ENCODE measurements at regions not wholly inside any gene's neighbourhood (a gene's known extent, or its start where the extent isn't known, plus 50 kb on each side); places are given as distances from the start of the nearest gene placed in this dataset.

GRCh38 chr13:78862446-78862845, 203.5 kb upstream of the OBI1 start:
- FAIRE-seq (no peak), DNase-seq (ENCODE audit: low spot score) (no peak), ATAC-seq (no peak)
- CTCF ChIA-PET (ENCODE audit: low intra/inter-chr PET ratio, low total read pairs): no interaction called here
- in situ Hi-C loops (cut with HindIII; ENCODE audit: extremely low pct_ligation_motif_present, low pct_unique_long_range_greater_than_20kb): no loop called here
- H3K4me3 ChIP-seq (replicated peaks in 1 of 3; ENCODE audit: insufficient read depth in 1 of 3, low read depth in 2 of 3, low read length in 3 of 3): no peak overlapping the region
- no peaks in the 10 kb centered on the region for H3K79me2 ChIP-seq (ENCODE audit: insufficient read depth, low read length)
- TF ChIP-seq RELA (CRISPR knock-in tag; IDR thresholded peaks at IDR 0.05): no peak
- no peak for TF ChIP-seq REPIN1 (CRISPR knock-in tag; IDR thresholded peaks at IDR 0.05; ENCODE audit: borderline replicate concordance, low read depth)
- no peak for TF ChIP-seq ZNF788 (CRISPR knock-in tag; IDR thresholded peaks at IDR 0.05; ENCODE audit: borderline replicate concordance)
- no peak for TF ChIP-seq MXD4 (CRISPR knock-in tag; IDR thresholded peaks at IDR 0.05)
- no peak for TF ChIP-seq ELF1 (CRISPR knock-in tag; IDR thresholded peaks at IDR 0.05)
- TF ChIP-seq FOXM1 (CRISPR knock-in tag; IDR thresholded peaks at IDR 0.05): no peak
- no peak for TF ChIP-seq ZNF552 (CRISPR knock-in tag; IDR thresholded peaks at IDR 0.05; ENCODE audit: borderline replicate concordance)
- TF ChIP-seq ARID4A (CRISPR knock-in tag; IDR thresholded peaks at IDR 0.05; ENCODE audit: borderline replicate concordance): no peak
- no peak for TF ChIP-seq ZNF350 (CRISPR knock-in tag; IDR thresholded peaks at IDR 0.05; ENCODE audit: borderline replicate concordance, low read depth)
- no peak for TF ChIP-seq ZNF616 (CRISPR knock-in tag; IDR thresholded peaks at IDR 0.05; ENCODE audit: low read depth)
- TF ChIP-seq LBX2 (CRISPR knock-in tag; IDR thresholded peaks at IDR 0.05; ENCODE audit: borderline replicate concordance): no peak
- no peak for TF ChIP-seq MTF2 (CRISPR knock-in tag; IDR thresholded peaks at IDR 0.05; ENCODE audit: borderline replicate concordance)
- TF ChIP-seq ZFP41 (CRISPR knock-in tag; IDR thresholded peaks at IDR 0.05; ENCODE audit: borderline replicate concordance): no peak
- no peak for TF ChIP-seq GTF2F1 (IDR thresholded peaks at IDR 0.05; ENCODE audit: low read length)
- TF ChIP-seq KAT7 (CRISPR knock-in tag; IDR thresholded peaks at IDR 0.05; ENCODE audit: borderline replicate concordance): no peak
- TF ChIP-seq SMC3 (IDR thresholded peaks at IDR 0.05; ENCODE audit: low read length): no peak
- POLR2A ChIA-PET: no interaction called here
- 0% methylated on average over 1 of the region's 1 CpG for WGBS (ENCODE audit: low lambda C conversion rate)
- no peak overlapping the region for H3K9ac ChIP-seq (ENCODE audit: insufficient read depth, low read depth, low read length)
- H3K27me3 ChIP-seq (ENCODE audit: control insufficient read depth in 1 of 2, insufficient read depth in 2 of 2, low read length in 2 of 2): no peaks in the 10 kb centered on the region
- H3K4me1 ChIP-seq (ENCODE audit: insufficient read depth, low read length): peaks cover 6% of the 10 kb centered on the region; the same call in 1 of the 2 replicates
- H2AFZ ChIP-seq (ENCODE audit: low read length): no peak overlapping the region
- H3K36me3 ChIP-seq (replicated peaks in 1 of 2; ENCODE audit: control insufficient read depth in 1 of 2, insufficient read depth in 2 of 2, low read length in 2 of 2): no peaks in the 10 kb centered on the region
- H4K20me1 ChIP-seq (ENCODE audit: insufficient read depth, low read length): no peaks in the 10 kb centered on the region
- no peak overlapping the region for H3K27ac ChIP-seq (ENCODE audit: extremely low read length, insufficient read depth, low read length)
- no peaks in the 10 kb centered on the region for H3K9me3 ChIP-seq (ENCODE audit: low read length)
- intact Hi-C loops (cut with micrococcal nuclease; ENCODE audit: unreplicated experiment): no loop called here
- no TSS peak for BruUV-seq (replicated peaks)
- H3K4me2 ChIP-seq (ENCODE audit: low read depth, low read length): no peak overlapping the region
